Chondrocyte (in vitro differentiated cells): ENCODE measurements at regions not wholly inside any gene's neighbourhood (a gene's known extent, or its start where the extent isn't known, plus 50 kb on each side); places are given as distances from the start of the nearest gene placed in this dataset.

Source experiments
- DNase-seq: peaks from one replicate; pipeline ENCODE4 v3.0.0; 2021; ENCODE audit warnings: mixed read lengths, low spot score
- H3K27ac Mint-ChIP-seq: one replicate; pipeline ENCODE4 v1.8.0; 2021; ENCODE audit warnings: mild to moderate bottlenecking, moderate library complexity, mixed read lengths; ENCODE audit not compliant: unreplicated experiment
- H3K27me3 Mint-ChIP-seq: 2 replicates; pipeline ENCODE4 v1.8.0; 2021; ENCODE audit warnings: low read depth, mixed read lengths
- H3K36me3 Mint-ChIP-seq: 2 replicates; pipeline ENCODE4 v1.8.0; 2021; ENCODE audit warnings: low read depth, mixed read lengths
- H3K4me1 Mint-ChIP-seq: 2 replicates; pipeline ENCODE4 v1.8.0; 2021; ENCODE audit warnings: low read depth, mild to moderate bottlenecking, mixed read lengths
- H3K4me3 Mint-ChIP-seq: one replicate; pipeline ENCODE4 v1.8.0; 2021; ENCODE audit warnings: mild to moderate bottlenecking, moderate library complexity, mixed read lengths; ENCODE audit not compliant: unreplicated experiment
- H3K9me3 Mint-ChIP-seq: 2 replicates; pipeline ENCODE4 v1.8.0; 2021; ENCODE audit warnings: low read depth, mixed read lengths
- TF ChIP-seq, protein P1 (sequence below): fragments of 200-600 bp; sonication (generic); IDR thresholded peaks from 2 replicates; pipeline ENCODE4 v1.5.0; 2021; ENCODE audit warnings: antibody characterized with exemption, mild to moderate bottlenecking, moderate library complexity

DNA sequence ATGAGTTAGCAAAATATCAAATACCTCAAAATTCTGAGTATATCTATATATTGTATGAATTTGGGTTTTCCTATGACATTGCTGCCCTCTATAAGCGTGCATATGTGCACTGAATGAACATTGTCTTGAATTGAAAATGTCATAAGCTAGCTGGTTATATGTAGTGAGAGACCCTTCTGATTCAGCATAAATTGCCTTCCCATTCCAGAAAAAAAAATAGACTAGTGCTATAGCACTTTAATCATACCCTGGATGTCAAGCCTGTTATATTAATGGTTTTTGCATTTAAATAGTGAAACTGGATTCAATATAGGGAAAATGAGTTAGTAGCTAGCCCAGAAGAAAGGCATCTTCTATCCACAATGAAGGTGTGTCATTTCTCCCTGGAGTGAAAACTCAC is 265.1 kb downstream of the TUSC7 start:
- Mint-ChIP-seq H3K4me1 (no peaks in the 10 kb centered on the region), H3K4me3 (no peak overlapping the region), H3K27ac (no peak overlapping the region), H3K9me3 (no peaks in the 10 kb centered on the region), H3K36me3 (no peaks in the 10 kb centered on the region), H3K27me3 (peaks cover 15% of the 10 kb centered on the region)
- no peak for DNase-seq
- TF ChIP-seq, protein P1, sequence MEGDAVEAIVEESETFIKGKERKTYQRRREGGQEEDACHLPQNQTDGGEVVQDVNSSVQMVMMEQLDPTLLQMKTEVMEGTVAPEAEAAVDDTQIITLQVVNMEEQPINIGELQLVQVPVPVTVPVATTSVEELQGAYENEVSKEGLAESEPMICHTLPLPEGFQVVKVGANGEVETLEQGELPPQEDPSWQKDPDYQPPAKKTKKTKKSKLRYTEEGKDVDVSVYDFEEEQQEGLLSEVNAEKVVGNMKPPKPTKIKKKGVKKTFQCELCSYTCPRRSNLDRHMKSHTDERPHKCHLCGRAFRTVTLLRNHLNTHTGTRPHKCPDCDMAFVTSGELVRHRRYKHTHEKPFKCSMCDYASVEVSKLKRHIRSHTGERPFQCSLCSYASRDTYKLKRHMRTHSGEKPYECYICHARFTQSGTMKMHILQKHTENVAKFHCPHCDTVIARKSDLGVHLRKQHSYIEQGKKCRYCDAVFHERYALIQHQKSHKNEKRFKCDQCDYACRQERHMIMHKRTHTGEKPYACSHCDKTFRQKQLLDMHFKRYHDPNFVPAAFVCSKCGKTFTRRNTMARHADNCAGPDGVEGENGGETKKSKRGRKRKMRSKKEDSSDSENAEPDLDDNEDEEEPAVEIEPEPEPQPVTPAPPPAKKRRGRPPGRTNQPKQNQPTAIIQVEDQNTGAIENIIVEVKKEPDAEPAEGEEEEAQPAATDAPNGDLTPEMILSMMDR, result no peak

DNA sequence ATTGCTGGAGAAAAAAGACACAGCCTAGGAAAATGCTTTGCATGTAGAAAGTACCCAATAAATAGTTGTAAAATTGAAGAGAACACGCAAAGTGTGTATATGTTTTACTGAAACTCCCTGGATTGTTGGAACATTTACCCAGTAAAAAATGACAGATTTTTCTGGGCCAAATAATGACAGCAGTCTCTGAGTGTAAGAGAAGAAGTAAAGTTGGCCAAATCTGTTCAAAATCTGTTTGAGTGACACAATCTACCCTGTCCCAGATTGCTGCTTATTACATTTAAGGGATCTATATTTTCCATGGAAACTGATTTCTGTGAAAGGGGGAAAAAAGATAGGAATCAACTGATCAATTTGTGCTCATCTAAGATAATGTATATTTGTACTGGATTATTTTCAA is 267.9 kb downstream of the TUSC7 start:
- no peak overlapping the region for H3K27ac Mint-ChIP-seq
- no peak for DNase-seq
- H3K4me1 Mint-ChIP-seq, result no peaks in the 10 kb centered on the region
- H3K9me3 Mint-ChIP-seq, result no peaks in the 10 kb centered on the region
- peaks cover 27% of the 10 kb centered on the region for H3K27me3 Mint-ChIP-seq
- H3K4me3 Mint-ChIP-seq, result no peak overlapping the region
- TF ChIP-seq, protein P1, result no peak
- H3K36me3 Mint-ChIP-seq, result no peaks in the 10 kb centered on the region

DNA sequence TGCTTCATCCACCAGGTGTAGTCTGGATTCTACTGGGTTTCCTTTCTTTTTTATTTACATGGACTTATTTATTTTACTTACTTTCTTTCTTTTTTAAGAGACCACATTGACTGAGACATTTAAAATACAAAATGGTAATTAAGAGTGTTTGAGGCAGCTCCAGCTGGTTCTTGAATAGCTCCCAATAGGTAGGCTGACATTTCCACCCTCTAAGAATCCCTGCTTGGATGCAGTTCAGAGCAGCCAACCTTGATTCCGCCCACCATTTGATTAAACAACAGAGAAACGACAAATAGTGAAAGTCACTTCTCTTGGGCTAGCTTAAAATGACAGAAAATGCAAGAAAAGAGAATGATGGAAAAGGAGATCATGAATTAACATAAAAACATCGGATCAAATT is 270.5 kb downstream of the TUSC7 start:
- no peaks in the 10 kb centered on the region for H3K4me1 Mint-ChIP-seq
- no peaks in the 10 kb centered on the region for H3K9me3 Mint-ChIP-seq
- H3K27ac Mint-ChIP-seq, result no peak overlapping the region
- H3K36me3 Mint-ChIP-seq, result no peaks in the 10 kb centered on the region
- H3K27me3 Mint-ChIP-seq, result peaks cover 26% of the 10 kb centered on the region
- H3K4me3 Mint-ChIP-seq, result no peak overlapping the region
- no peak for DNase-seq
- TF ChIP-seq, protein P1, result no peak

DNA sequence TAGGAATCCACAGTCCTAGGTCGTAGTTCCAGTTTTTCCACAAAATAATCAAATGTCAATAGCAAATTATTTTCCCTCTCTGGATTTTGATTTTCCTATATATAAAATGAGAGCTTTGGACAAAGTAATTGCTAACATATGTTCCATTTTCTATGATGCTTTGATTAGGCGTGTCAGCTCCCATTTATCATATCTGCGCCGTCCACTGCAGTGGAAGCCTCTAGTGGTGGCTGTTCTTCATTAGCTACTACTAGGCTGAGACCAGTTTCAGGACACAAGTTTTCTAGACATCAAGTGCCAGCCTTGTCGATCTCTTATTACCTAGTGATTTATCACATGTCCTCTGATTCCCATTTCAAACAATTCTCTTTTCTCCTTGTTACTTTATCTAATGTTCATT is 271.5 kb downstream of the TUSC7 start:
- DNase-seq, result no peak
- Mint-ChIP-seq H3K9me3 (peaks cover 4% of the 10 kb centered on the region), H3K4me3 (no peak overlapping the region), H3K36me3 (peaks cover 2% of the 10 kb centered on the region), H3K27ac (no peak overlapping the region), H3K27me3 (peaks cover 22% of the 10 kb centered on the region), H3K4me1 (no peaks in the 10 kb centered on the region)
- TF ChIP-seq, protein P1, result no peak

DNA sequence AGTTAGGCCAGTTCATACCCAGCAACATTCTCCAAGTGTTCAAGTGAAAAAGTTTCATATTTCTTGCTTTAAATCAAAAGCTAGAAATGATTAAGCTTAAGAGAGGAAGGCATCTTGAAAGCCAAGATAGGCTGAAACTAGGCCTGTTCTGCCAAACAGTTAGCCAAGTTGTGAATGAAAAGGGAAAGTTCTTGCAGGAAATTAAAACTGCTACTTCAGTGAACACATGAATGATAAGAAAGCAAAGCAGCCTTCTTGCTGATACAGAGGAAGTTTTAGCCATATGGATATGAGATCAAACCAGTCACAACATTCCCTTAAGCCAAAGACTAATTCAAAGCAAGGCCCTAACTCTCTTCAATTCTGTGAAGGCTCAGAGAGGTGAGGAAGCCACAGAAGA is 274.7 kb downstream of the TUSC7 start:
- TF ChIP-seq, protein P1, result no peak
- Mint-ChIP-seq H3K36me3 (peaks cover 2% of the 10 kb centered on the region), H3K9me3 (peaks cover 4% of the 10 kb centered on the region), H3K4me1 (no peaks in the 10 kb centered on the region), H3K27ac (no peak overlapping the region), H3K4me3 (no peak overlapping the region), H3K27me3 (peaks cover 20% of the 10 kb centered on the region)
- no peak for DNase-seq
